HG03575 (cell line): ENCODE measurements at regions not wholly inside any gene's neighbourhood (a gene's known extent, or its start where the extent isn't known, plus 50 kb on each side); places are given as distances from the start of the nearest gene placed in this dataset.
"Not testable (repeated sequence)": the region's sequence is repeated elsewhere in the genome, so short reads cannot be mapped to it uniquely, and the experiment has no call there.

ENCODE experiments used
- ATAC-seq: cut with Tn5 transposase; IDR thresholded peaks from one replicate; pipeline ENCODE4 v1.9.1; 2021; ENCODE audit not compliant: unreplicated experiment, insufficient number of reproducible peaks, low FRiP score; ENCODE audit errors: extremely low read depth

DNA sequence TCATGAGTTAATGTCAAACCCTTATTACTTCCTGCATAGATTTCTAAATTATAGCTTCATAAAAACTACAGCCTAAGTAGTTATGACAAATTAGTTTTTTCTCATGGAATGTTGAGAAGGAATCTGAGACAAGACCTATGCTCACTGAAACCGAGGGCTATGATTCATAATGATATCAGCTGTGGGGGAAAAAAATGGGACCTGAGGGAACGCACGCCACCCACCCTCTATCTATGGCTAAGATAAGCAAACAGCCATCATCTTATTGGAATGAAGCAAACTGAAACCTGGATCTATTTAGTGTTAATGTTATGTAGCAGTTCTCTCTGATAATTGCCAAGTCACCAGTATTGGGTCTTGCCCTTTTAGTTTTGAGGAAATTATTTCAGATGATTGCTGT, 906.9 kb upstream of the RAG2 start:
- no peak for ATAC-seq

DNA sequence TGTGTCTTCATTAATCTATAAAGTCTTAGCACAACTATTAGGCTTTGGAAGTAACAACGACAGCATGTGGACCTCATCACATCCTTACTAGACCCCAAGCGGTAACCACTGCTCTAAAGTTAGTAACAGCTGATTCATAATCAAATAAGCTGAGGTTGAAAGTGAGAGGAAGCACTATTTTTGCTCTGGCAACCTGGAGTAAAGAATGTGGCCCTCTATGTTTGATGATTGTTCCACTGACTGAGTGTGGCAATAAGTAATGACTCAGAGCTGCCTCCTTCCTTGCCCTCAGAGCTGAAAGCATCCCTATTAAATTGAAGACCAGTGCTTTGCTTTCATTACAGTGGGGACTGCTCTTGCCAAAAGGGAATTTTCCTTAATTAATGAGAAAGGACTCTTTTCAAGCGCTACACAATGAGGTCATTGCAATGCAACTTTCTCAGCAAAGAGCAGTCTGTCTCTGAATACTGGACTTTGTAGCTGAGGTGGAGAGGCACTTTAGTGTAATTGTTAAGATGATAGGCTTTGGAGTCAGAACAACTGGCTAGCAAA, 906.1 kb upstream of the RAG2 start:
- peak; percentile 93 for ATAC-seq

DNA sequence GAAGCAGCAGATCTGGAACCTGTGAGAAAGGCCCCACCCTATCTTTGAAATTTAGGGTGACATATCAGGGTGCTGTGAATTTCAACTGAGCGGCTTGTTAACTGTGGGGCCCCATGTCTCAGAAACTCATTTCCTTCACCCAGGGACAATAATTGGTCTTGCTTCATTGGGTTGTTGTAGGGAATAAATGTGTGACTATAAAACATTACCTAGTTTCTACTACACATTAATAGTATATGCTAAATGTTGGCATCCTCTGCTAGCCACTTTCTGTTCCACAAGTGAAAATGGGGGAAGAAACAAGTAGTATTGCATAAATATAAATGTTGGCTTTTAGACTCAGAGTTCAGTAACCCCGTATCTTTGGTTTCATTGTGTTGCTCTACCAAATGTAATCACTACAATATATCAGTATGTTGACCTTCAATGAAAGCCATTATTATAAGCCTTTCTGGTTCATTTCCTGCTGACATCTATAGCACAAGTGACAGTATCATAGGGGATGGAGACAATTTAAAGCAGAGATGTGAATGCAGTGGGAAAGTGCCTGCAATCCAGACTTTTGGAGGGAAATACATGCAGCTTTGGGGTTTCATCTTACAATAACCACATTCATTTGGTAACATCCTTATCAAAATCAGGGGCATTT, 905.5 kb upstream of the RAG2 start:
- ATAC-seq = peak; percentile 43

DNA sequence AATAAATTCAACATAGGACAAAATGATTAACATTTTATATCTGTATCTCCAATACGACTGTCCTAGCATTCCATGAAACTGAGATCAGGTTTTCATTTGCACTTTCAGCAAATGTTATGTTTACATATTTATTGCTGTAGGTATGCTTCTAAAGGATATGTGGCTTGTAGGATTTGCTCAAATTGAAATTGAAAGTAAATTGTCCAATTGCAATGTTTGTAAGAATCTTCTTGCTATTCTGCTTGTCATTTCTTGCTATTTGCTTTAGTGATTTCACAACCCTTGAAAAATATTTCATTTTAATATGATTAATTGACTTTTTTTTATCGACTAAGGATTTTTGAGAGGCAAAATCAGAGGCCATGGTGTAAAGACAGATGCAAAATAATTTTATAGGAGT, 904.2 kb upstream of the RAG2 start:
- ATAC-seq = no peak

- ATAC-seq = no peak
Observed at GRCh38 chr11:37500425-37500824, 902.4 kb upstream of the RAG2 start.

DNA sequence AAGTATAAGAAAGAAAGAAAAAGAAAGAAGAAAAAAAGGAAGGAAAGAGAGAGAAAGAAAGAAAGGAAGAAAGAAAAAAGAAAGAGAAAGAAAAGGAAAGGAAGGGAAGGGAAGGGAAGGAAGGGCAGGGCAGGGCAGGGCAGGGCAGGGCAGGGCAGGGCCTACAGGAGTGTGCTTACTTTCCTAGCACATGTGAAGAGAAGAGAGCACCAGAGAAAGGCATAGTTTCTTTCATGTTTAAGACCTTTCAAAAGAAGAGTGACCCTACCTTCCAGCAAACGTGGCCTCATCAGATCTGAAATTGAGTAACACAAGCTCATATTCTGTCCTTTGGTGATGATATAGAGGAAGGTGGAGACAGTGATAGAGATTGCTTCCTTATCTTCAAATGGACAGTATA, 899.3 kb upstream of the RAG2 start:
- no peak for ATAC-seq

DNA sequence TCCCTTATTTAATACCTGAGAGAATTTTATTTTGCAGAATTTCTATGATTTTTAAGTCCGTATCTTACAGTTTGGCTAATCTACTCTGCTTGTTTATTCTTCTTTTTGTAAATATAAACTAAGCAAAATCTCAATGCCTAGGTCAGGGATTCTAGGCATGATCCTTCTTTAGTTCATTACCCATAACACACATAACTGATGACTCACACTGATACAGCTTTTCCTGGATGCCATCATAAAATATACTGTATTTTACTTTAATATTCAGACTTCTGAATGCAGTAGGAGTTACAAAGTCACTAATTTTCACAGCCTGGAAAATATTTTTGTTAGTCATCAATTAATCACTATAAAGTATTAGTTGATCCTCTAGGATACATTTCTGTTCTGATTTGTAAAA, 898.2 kb upstream of the RAG2 start:
- ATAC-seq = no peak

GRCh38 chr11:37484298-37484697, 886.3 kb upstream of the RAG2 start:
- ATAC-seq = no peak

GRCh38 chr11:37483761-37484160, 885.7 kb upstream of the RAG2 start:
- ATAC-seq = no peak

- ATAC-seq = no peak
Observed at GRCh38 chr11:37474889-37475288, 876.9 kb upstream of the RAG2 start.

DNA sequence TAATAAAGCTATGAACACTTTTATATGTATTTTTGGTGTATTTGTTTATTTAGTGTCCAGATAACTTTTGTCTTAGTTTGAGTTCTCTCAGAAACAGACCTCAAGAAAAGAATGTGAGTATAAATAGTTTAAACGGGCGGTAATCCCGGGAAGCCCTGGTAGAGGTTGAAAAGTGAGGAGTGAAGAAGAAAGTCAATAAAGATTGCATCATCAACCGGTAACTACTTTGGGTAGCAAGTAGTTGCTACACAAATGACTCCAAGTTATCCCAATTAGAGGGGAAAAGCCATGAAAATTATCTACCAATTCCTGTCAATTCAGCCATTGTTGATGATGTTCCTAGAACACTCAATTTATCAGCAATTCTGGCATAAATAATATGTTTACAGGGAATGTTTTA, 870.3 kb upstream of the RAG2 start:
- ATAC-seq = no peak

DNA sequence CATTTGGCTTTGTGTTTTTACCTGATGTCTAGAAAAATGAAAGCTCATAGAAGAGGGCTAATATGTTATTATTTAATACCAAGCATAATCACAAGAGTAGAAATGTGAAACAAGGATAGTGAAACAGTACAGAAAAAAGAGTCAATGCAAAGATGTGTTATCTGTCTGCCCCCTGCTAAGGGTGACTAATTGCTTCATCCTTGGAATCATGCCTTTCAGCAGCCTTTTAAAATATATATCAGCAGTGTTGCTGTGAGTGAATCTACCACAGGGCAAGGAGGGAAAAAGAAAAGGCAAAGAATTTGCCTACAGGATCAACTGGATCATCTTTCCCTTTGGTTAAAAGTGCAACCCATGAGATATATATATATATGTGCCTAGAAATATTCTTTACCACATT, 867.2 kb upstream of the RAG2 start:
- no peak for ATAC-seq

DNA sequence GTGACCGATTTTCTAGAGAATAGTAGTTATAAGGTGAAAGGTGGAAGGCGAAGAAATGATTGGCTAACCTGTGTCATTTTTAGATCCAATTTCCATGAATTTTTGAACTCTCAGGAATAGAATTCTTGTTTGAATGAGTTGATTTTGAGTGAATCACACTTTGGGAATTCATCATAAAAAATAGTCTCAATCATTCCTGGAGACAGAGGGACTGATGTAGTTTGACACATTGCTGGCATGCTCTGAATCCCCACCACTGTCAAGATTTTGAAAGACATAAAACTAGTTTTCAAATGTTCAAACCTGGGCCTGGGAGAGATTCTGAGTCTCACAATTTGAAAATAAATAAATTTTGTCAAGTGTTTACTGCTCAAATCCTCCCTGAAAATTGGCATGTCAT, 861.4 kb upstream of the RAG2 start:
- no peak for ATAC-seq

DNA sequence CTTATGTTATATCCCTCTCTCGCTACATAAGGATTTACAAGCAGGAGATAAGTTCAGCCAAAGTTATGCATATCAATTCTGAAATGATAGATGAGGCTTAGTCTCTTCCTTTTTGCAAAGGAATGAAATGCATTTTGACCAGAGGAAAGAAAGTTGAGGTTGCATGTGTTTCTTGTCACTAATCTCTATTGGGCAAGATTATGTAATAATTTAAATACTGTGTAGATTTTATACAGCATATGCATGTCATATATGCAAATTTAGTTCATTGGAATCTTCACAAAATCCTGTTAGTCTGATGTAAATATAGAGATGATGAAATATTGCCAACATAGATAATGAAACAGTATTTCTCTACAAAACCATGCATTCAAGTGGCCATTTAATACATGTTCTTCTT, 858.7 kb upstream of the RAG2 start:
- ATAC-seq = no peak

DNA sequence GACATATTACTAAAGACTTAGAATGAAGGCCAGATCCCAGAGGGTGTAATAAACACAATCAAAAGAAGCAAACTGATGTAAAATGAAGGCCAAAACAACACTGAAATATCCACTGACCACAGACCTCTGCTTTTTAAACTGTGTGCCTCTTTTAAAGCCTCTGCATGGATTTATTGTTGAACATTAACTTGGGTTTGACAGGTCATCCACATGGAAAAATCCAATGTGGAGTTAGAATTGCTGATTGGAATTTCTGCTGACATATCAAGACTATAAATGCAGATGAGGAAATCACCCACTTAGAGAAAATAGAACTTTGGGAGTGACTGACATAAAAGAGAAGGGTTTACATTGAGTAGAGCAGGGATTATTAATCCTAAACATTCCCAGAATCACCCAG, 853.9 kb upstream of the RAG2 start:
- ATAC-seq = no peak

GRCh38 chr11:37450613-37451012, 852.6 kb upstream of the RAG2 start:
- peak; percentile 45 for ATAC-seq

DNA sequence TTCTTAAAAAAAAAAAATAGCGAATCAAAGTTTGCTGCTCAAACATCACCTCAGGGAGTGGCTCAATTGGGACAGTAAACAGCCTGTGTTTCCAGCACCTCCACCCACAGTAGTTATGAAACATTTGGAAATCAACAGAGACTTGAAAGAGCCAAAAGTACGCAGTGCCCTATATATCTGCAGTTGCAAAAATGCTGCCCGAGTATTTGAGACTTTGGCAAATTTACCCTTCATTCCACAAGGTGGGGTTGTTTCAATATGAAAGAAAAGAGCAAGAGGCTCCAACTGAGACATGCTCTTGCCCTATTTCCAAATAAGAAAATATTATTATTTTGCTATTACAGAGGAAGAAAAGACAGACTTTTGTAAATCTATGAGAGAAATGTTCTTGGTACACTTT, 851.1 kb upstream of the RAG2 start:
- ATAC-seq = no peak

DNA sequence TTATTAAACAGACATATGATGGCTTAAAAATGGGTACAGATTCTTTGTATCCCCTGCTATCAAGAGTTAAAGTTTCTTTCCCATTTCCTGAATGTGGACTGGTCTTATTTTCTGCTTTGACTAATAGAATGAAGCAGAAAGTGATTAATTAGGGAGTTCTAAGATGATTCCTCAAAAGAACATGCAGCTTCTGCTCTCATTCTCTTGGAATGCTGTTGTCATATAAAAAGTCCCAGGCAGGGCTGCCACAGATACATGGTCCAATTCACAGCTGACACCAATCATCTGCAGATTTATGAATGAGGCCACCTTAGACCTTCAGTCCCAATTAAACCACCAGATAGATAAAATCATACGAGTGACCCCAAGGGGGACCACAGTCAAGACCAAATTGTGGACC, 844.5 kb upstream of the RAG2 start:
- no peak for ATAC-seq

DNA sequence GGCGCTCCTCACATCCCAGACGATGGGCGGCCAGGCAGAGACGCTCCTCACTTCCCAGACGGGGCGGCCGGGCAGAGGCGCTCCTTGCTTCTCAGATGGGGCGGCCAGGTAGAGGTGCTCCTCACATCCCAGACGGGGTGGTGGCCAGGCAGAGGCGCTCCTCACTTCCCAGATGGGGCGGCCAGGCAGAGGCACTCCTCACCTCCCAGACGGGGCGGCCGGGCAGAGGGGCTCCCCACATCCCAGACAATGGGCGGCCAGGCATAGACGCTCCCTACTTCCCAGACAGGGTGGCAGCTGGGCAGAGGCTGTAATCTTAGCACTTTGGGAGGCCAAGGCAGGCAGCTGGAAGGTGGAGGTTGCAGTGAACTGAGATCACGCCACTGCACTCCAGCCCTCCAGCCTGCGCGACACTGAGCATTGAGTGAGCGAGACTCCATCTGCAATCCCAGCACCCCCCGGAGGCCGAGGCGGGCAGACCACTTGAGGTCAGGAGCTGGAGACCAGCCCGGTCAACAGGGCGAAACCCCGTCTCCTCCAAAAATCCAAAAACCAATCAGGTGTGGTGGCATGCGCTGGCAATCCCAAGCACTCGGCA, 833.7 kb upstream of the RAG2 start:
- not testable (repeated sequence) for ATAC-seq

- ATAC-seq = not testable (repeated sequence)
Observed at GRCh38 chr11:37430966-37431632, 833.1 kb upstream of the RAG2 start.
